HUES6 (cell line): ENCODE measurements at regions not wholly inside any gene's neighbourhood (a gene's known extent, or its start where the extent isn't known, plus 50 kb on each side); places are given as distances from the start of the nearest gene placed in this dataset.

Experiments
- H3K27ac ChIP-seq: 2 replicates; pipeline ENCODE4 v1.7.0; 2013; ENCODE audit warnings: low read depth, mild to moderate bottlenecking, low read length, inconsistent platforms
- H3K27me3 ChIP-seq: 2 replicates; pipeline ENCODE4 v1.6.1; 2013; ENCODE audit warnings: low read length; ENCODE audit not compliant: control insufficient read depth, insufficient read depth
- H3K36me3 ChIP-seq: 2 replicates; pipeline ENCODE4 v1.6.1; 2013; ENCODE audit warnings: low read length; ENCODE audit not compliant: control insufficient read depth, insufficient read depth
- H3K4me1 ChIP-seq: 2 replicates; pipeline ENCODE4 v1.6.1; 2013; ENCODE audit warnings: low read length; ENCODE audit not compliant: control insufficient read depth, insufficient read depth
- H3K4me3 ChIP-seq: 2 replicates; pipeline ENCODE4 v1.5.1; 2013; ENCODE audit warnings: low read depth, low read length
- H3K9ac ChIP-seq: one replicate; pipeline ENCODE4 v1.6.1; 2013; ENCODE audit warnings: mild to moderate bottlenecking, low read length
- H3K9me3 ChIP-seq: 2 replicates; pipeline ENCODE4 v1.6.1; 2013; ENCODE audit warnings: low read depth, low read length; ENCODE audit not compliant: control insufficient read depth, insufficient read depth

DNA sequence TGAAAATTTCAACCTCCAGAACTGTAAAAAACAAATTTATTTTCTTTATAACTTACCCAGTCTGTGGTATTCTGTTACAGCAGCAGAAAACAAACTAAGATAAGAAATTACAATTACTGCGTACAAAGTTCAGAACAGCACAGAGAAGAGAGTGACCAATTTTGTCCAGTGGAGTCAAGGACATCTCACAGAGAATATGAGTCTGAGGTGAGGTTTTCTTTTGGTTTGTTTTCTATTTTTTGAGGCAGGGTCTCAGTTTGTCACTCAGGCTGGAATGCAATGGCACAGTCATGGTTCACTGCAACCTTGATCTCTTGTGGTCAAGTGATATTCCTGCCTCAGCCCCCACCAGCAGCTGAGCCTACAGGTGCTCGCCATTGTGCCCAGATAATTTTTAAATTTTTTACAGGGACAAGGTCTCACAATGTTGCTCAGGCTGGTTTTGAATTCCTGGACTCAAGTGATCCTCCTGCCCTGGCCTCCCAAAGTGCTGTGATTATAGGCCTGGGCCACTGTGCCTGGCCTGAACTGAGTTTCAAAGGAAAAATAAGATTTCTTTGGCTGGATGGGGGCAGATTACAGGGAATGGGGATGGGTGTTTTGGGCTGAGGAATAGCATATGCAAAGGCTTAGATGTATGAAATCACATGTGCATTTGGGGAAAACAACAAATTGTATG lies 201.1 kb upstream of the USP24 start:
- no peak overlapping the region for H3K27ac ChIP-seq
- no peak overlapping the region for H3K9ac ChIP-seq
- H3K4me3 ChIP-seq, result no peak overlapping the region
- no peaks in the 10 kb centered on the region for H3K27me3 ChIP-seq
- H3K4me1 ChIP-seq, result no peaks in the 10 kb centered on the region
- H3K9me3 ChIP-seq, result no peaks in the 10 kb centered on the region
- H3K36me3 ChIP-seq, result no peaks in the 10 kb centered on the region

DNA sequence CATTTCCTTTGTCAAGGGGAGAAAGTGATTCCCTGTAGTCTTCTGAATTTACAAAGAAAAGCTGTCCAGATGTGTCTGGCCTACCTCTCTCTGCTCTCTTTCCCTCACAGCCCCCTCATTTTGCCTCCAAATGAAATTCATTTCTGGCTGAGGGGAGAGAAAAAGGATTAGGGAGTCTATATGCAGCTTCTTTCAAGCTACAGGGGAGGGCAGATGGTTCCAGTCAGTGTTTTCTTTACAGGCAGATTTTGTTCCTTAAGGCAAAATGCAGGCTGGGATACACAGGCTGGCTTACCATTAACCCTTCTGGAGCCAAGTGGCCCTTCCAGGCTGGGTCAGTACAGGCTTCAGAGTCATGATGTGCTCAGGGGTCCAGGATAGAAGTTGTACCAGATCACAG lies 198.1 kb upstream of the USP24 start:
- no peaks in the 10 kb centered on the region for H3K4me1 ChIP-seq
- H3K9ac ChIP-seq, result no peak overlapping the region
- H3K9me3 ChIP-seq, result no peaks in the 10 kb centered on the region
- no peak overlapping the region for H3K27ac ChIP-seq
- H3K27me3 ChIP-seq, result no peaks in the 10 kb centered on the region
- no peak overlapping the region for H3K4me3 ChIP-seq
- H3K36me3 ChIP-seq, result no peaks in the 10 kb centered on the region

DNA sequence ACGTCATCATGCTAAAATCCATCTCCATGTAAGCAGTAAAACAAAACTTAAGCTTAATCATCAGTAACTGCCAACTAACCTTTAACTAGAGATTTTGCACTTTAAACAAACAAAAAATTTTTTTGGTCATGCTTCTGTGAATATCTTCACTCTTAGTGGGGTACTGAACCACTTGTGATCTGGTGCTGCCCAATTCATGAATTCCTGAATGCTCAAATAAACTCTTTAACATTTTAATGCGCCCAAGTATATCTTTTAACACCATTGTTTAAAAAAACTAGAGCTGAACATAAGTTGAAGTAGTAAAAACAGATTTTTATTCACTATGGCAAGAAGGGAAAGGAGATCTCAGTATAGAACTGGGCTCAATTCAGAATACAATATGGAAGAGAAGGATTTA lies 196.9 kb upstream of the USP24 start:
- no peaks in the 10 kb centered on the region for H3K4me1 ChIP-seq
- no peaks in the 10 kb centered on the region for H3K27me3 ChIP-seq
- H3K4me3 ChIP-seq, result no peak overlapping the region
- no peaks in the 10 kb centered on the region for H3K9me3 ChIP-seq
- H3K27ac ChIP-seq, result no peak overlapping the region
- H3K9ac ChIP-seq, result no peak overlapping the region
- no peaks in the 10 kb centered on the region for H3K36me3 ChIP-seq

DNA sequence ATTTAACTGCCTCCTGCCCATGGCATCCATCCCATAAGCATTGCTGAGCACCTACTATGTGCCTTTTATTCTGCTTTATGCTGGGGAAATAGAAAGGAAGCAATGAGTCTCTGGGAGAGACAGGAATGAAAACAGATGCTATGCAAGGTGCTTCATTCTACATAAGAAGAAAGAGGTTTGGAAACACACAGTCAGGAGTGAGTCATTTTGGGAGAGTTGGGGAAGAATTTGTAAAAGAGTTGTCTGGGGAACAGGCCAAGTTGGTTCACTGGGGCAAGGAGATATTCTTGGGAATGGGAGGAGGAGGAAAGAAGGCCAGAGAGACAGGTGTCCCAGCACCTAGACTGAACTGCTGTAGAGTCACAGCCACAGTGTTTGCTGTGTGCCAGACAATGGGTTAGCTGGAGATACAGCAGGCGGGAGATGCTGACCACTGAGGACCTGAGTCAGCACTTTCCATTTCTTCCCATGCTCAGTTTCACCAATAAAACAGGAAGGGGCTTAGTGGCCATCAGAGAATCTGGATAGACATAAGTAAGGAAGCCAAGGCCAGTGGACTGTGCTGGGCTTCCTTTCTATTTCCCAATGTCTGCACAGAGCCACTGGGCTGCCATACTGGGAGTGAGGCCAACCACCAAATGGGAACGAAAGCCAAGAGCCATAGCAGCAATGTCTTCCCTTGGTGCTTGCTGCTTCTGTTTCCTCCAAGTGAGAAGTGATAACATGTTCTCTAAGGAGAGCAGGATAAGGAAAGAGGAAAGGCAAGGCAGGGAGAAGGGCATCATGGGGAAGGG lies 187.7 kb upstream of the USP24 start:
- H3K9me3 ChIP-seq, result no peaks in the 10 kb centered on the region
- H3K9ac ChIP-seq, result no peak overlapping the region
- no peaks in the 10 kb centered on the region for H3K27me3 ChIP-seq
- H3K4me1 ChIP-seq, result peaks cover 5% of the 10 kb centered on the region; the same call in 1 of the 2 replicates
- H3K27ac ChIP-seq, result no peak overlapping the region
- no peaks in the 10 kb centered on the region for H3K36me3 ChIP-seq
- H3K4me3 ChIP-seq, result no peak overlapping the region

DNA sequence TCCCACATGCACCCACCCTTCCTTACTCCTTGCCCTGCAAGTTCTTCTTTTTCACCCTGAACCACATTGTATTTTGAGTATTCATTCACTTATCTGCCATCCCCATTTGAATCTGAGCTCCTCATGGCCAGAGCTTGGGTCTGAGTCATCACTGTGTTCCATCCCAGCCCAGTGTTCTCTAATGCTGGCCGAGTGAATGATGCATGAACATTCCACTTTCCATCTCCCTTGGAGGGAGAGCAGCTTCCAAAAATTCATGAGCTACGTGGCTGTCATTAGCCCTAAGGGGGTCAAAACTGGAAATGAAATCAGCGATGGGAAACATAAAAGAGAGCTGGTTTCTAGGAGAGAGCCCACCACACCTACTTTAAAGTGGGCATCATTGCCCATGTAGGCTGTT lies 187.0 kb upstream of the USP24 start:
- H3K36me3 ChIP-seq, result no peaks in the 10 kb centered on the region
- no peak overlapping the region for H3K9ac ChIP-seq
- H3K4me3 ChIP-seq, result no peak overlapping the region
- no peaks in the 10 kb centered on the region for H3K27me3 ChIP-seq
- H3K27ac ChIP-seq, result no peak overlapping the region
- peaks cover 5% of the 10 kb centered on the region; the same call in 1 of the 2 replicates for H3K4me1 ChIP-seq
- H3K9me3 ChIP-seq, result no peaks in the 10 kb centered on the region

DNA sequence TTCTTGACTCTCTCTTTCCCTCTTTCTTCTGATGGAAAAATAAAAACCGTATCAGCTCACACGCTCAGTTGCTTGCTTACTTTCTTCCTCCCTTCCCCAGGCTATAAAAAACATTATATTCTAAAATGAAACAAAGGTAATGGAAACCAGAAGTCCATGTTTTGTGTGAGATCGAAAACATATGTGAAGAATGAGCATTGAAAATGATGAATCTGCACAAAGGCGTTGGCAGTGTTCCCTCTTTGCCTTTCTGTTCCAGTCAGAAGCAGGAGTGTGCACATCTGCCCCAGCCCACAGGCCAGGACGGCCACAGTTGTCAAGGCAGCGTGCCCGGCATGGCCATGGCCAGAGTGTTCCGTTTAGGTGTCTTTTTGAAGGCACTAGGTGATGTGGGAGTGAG lies 185.3 kb upstream of the USP24 start:
- Histone ChIP-seq H3K36me3 (no peaks in the 10 kb centered on the region), H3K27me3 (no peaks in the 10 kb centered on the region), H3K27ac (no peak overlapping the region), H3K4me1 (peaks cover 5% of the 10 kb centered on the region; the same call in 1 of the 2 replicates), H3K9ac (no peak overlapping the region), H3K4me3 (no peak overlapping the region), H3K9me3 (no peaks in the 10 kb centered on the region)

DNA sequence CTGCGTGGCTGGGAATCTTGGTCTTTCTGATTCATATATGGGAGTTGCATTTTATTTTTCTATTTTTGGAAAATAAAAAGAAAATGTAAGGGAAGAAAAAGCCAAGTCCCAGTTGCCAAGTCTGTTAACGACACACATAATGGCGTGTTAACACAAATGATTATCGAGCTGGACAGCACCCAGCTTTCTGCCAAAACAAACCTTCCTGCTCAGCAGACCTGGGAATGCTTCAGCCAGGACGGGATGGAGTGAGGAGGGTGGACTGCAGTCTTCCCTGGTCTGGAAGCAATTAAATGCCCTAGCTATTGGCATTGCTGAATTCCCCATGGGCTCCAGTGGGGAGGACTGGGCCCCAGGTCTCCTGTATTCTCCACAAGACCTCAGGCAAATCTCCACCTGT lies 184.2 kb upstream of the USP24 start:
- H3K4me1 ChIP-seq, result peaks cover 5% of the 10 kb centered on the region; the same call in 1 of the 2 replicates
- H3K27ac ChIP-seq, result no peak overlapping the region
- no peak overlapping the region for H3K4me3 ChIP-seq
- no peaks in the 10 kb centered on the region for H3K9me3 ChIP-seq
- no peaks in the 10 kb centered on the region for H3K27me3 ChIP-seq
- H3K36me3 ChIP-seq, result no peaks in the 10 kb centered on the region
- no peak overlapping the region for H3K9ac ChIP-seq

DNA sequence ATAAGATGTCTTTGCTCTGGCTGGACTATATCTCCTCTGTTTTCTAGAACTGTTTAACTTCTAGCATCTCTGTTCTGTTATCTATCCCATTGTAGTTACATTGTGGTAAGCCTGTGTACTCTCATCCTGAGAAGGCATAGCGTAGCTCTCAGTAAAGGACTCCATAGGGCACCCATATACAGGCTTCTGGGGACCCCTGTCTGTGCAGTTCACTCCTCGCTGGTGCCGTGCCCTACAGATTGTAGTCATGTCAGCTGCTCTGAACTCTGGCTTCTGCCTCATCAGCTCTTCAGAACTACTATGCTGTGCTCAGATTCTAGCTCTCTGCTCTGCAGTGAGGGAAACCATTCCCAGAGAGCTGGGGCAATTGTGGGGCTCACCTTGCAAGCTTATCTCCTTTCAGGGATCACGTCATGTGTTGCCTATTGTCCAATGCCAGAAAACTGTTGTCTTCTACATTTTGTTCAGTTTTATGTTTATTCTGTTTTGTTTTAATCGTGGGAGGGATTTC lies 181.3 kb upstream of the USP24 start:
- Histone ChIP-seq H3K27ac (no peak overlapping the region), H3K9ac (no peak overlapping the region), H3K9me3 (no peaks in the 10 kb centered on the region), H3K4me1 (no peaks in the 10 kb centered on the region), H3K4me3 (no peak overlapping the region), H3K36me3 (no peaks in the 10 kb centered on the region), H3K27me3 (no peaks in the 10 kb centered on the region)

DNA sequence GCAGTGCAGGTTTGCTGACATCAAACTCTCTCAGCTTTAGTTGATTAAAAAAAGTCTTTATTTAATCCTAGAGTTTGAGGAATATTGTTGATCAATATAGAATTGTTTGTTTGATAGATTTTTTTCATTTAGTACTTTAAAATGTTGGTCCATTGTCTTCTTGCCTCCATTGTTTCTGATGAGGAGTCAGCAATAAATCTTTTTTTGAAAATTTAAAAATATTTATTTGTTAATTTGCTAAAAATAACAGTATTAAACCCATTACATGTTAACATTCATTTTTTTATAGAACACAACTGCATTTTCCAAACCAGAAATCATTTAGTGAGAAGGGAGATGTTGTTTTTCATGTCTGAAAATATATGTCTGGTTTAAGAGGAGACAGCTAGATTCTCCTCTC lies 173.8 kb upstream of the USP24 start:
- Histone ChIP-seq H3K9ac (no peak overlapping the region), H3K4me3 (no peak overlapping the region), H3K27ac (no peak overlapping the region), H3K27me3 (no peaks in the 10 kb centered on the region), H3K36me3 (no peaks in the 10 kb centered on the region), H3K9me3 (peaks cover 11% of the 10 kb centered on the region; the same call in 1 of the 2 replicates), H3K4me1 (no peaks in the 10 kb centered on the region)

DNA sequence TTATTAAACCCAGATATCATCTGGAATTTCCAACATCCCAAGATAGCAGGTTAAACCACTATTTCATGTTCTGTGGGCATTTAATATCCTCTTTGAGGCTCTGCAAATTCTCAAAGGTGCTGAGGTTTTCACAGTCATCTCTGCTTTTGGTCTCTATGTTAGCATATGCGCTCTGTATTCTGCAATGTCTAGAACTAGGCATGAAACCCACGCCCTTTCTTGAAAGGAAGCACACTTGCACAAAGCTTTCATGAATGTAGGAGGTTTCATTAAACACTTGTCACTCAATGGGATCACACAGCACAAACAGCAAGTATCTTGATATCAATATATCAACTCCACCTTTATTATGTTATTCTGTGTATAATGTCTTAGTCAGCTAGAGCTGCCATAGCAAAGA lies 172.0 kb upstream of the USP24 start:
- Histone ChIP-seq H3K27ac (no peak overlapping the region), H3K27me3 (no peaks in the 10 kb centered on the region), H3K9ac (no peak overlapping the region), H3K4me3 (no peak overlapping the region), H3K36me3 (no peaks in the 10 kb centered on the region), H3K9me3 (peaks cover 11% of the 10 kb centered on the region; the same call in 1 of the 2 replicates), H3K4me1 (no peaks in the 10 kb centered on the region)

DNA sequence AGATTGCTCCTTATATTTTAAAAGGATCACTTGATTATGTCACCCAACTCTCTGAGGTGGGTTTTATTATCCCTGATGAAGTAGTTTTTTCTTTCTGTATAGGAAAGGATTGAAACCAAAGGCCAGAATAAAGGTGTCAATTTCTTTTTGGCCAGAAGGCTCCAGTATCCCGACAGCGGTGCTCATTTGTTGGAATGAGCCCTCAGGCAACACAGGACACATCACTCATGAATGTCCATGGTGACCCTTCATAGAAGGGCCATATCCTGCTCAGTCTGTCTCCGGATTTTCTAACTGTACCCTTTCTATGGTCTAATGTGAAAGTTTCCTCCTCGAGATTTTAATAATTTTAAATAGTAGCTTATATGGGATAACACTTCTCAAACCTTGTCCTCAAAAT lies 171.3 kb upstream of the USP24 start:
- Histone ChIP-seq H3K27ac (no peak overlapping the region), H3K36me3 (no peaks in the 10 kb centered on the region)

More for the DNA sequence above, 171.3 kb upstream of the USP24 start:
- Histone ChIP-seq H3K27me3 (no peaks in the 10 kb centered on the region), H3K9ac (no peak overlapping the region), H3K4me1 (no peaks in the 10 kb centered on the region), H3K9me3 (peaks cover 11% of the 10 kb centered on the region; the same call in 1 of the 2 replicates), H3K4me3 (no peak overlapping the region)
